Ramos (cell line): ENCODE measurements at regions not wholly inside any gene's neighbourhood (a gene's known extent, or its start where the extent isn't known, plus 50 kb on each side); places are given as distances from the start of the nearest gene placed in this dataset.
"Not testable (repeated sequence)": the region's sequence is repeated elsewhere in the genome, so short reads cannot be mapped to it uniquely, and the experiment has no call there.

Experiments
- in situ Hi-C: fragments of 300-500 bp; cut with MboI; formaldehyde crosslinking; loops from one replicate; pipeline ENCODE4 v1.14.3; 2022; ENCODE audit warnings: low sequenced_read_pairs; ENCODE audit not compliant: unreplicated experiment

- in situ Hi-C loops = not testable (repeated sequence)
Observed at GRCh38 chr2:75394764-75395163, 166.0 kb downstream of the EVA1A start.

GRCh38 chr2:75390169-75390568 is 170.6 kb downstream of the EVA1A start:
- in situ Hi-C loops = no loop called here

GRCh38 chr2:75389271-75389670 is 171.5 kb downstream of the EVA1A start:
- in situ Hi-C loops = no loop called here

GRCh38 chr2:75381032-75381431 is 179.7 kb downstream of the EVA1A start:
- in situ Hi-C loops = no loop called here

GRCh38 chr2:75379476-75380210 is 180.3 kb upstream of the TACR1 start:
- in situ Hi-C loops = no loop called here

GRCh38 chr2:75375646-75376582 is 176.6 kb upstream of the TACR1 start:
- in situ Hi-C loops = no loop called here

GRCh38 chr2:75374414-75374957 is 175.2 kb upstream of the TACR1 start:
- in situ Hi-C loops = not testable (repeated sequence)

- in situ Hi-C loops = no loop called here
Observed at GRCh38 chr2:75367401-75367800, 168.1 kb upstream of the TACR1 start.

GRCh38 chr2:75361486-75361885 is 162.2 kb upstream of the TACR1 start:
- in situ Hi-C loops = no loop called here

- in situ Hi-C loops = no loop called here
Observed at GRCh38 chr2:75360945-75361344, 161.6 kb upstream of the TACR1 start.

- in situ Hi-C loops = no loop called here
Observed at GRCh38 chr2:75356865-75357264, 157.5 kb upstream of the TACR1 start.

GRCh38 chr2:75353131-75353530 is 153.8 kb upstream of the TACR1 start:
- in situ Hi-C loops = no loop called here

GRCh38 chr2:75348307-75348706 is 149.0 kb upstream of the TACR1 start:
- in situ Hi-C loops = no loop called here

- in situ Hi-C loops = no loop called here
Observed at GRCh38 chr2:75344146-75344545, 144.8 kb upstream of the TACR1 start.

GRCh38 chr2:75342504-75343175 is 143.3 kb upstream of the TACR1 start:
- in situ Hi-C loops = no loop called here

GRCh38 chr2:75340560-75340959 is 141.2 kb upstream of the TACR1 start:
- in situ Hi-C loops = no loop called here

- in situ Hi-C loops = no loop called here
Observed at GRCh38 chr2:75338461-75338860, 139.1 kb upstream of the TACR1 start.

- in situ Hi-C loops = no loop called here
Observed at GRCh38 chr2:75337619-75338018, 138.3 kb upstream of the TACR1 start.

GRCh38 chr2:75337016-75337415 is 137.7 kb upstream of the TACR1 start:
- in situ Hi-C loops = no loop called here

GRCh38 chr2:75336451-75336850 is 137.1 kb upstream of the TACR1 start:
- in situ Hi-C loops = no loop called here

GRCh38 chr2:75334076-75334475 is 134.8 kb upstream of the TACR1 start:
- in situ Hi-C loops = no loop called here
